Liver (tissue), 8 donors: ENCODE measurements at regions not wholly inside any gene's neighbourhood (a gene's known extent, or its start where the extent isn't known, plus 50 kb on each side); places are given as distances from the start of the nearest gene placed in this dataset.

Experiments
- DNase-seq: peaks from one replicate; pipeline ENCODE4 v3.0.0-alpha.2; 2017; ENCODE audit warnings: low spot score
- H3K27ac ChIP-seq, 2 donors: one replicate each; pipeline ENCODE4 v1.7.0; 2013; ENCODE audit warnings: inconsistent platforms in 2 of 2, low read length in 2 of 2, control low read depth in 1 of 2, low read depth in 1 of 2, mild to moderate bottlenecking in 1 of 2
- H3K27me3 ChIP-seq, 4 donors: one replicate each; pipeline versions ENCODE4 v1.6.1 to v1.7.0; 2013; ENCODE audit warnings: low read length in 3 of 4, inconsistent platforms in 1 of 4, mild to moderate bottlenecking in 1 of 4, moderate library complexity in 1 of 4; ENCODE audit not compliant: control insufficient read depth in 4 of 4, insufficient read depth in 4 of 4
- H3K36me3 ChIP-seq, 4 donors: one replicate each; pipeline versions ENCODE4 v1.6.1 to v1.7.0; 2013; ENCODE audit warnings: low read length in 3 of 4, mild to moderate bottlenecking in 3 of 4, low read depth in 1 of 4, moderate library complexity in 1 of 4; ENCODE audit not compliant: control insufficient read depth in 4 of 4, insufficient read depth in 3 of 4
- H3K4me1 ChIP-seq, 4 donors: one replicate each; pipeline versions ENCODE4 v1.6.1 to v1.7.0; 2013; ENCODE audit warnings: low read length in 3 of 4, mild to moderate bottlenecking in 3 of 4, moderate library complexity in 1 of 4; ENCODE audit not compliant: control insufficient read depth in 4 of 4, insufficient read depth in 4 of 4
- H3K4me3 ChIP-seq, 3 donors: one replicate each; pipeline versions ENCODE4 v1.6.1 to v1.7.0; 2013; ENCODE audit warnings: low read length in 3 of 3, control low read depth in 1 of 3, low read depth in 1 of 3, mild to moderate bottlenecking in 1 of 3
- H3K9ac ChIP-seq, 2 donors: one replicate each; pipeline ENCODE4 v1.7.0; 2013; ENCODE audit warnings: low read length in 2 of 2, mild to moderate bottlenecking in 2 of 2, moderate library complexity in 2 of 2, control low read depth in 1 of 2, low read depth in 1 of 2
- H3K9me3 ChIP-seq, 4 donors: one replicate each; pipeline versions ENCODE4 v1.6.1 to v1.7.0; 2013; ENCODE audit warnings: low read length in 3 of 4; ENCODE audit not compliant: control insufficient read depth in 4 of 4
- ATF3 ChIP-seq: IDR thresholded peaks from 2 replicates; pipeline ENCODE4 v1.6.1; 2016; ENCODE audit warnings: antibody characterized with exemption
- CTCF ChIP-seq: fragments of 150-350 bp; IDR thresholded peaks from 2 replicates; pipeline ENCODE4 v1.5.1; 2017; ENCODE audit warnings: improper control_type of control experiment, low read depth, low read length; ENCODE audit not compliant: missing input control
- EGR1 ChIP-seq, 2 donors: IDR thresholded peaks; 2 replicates each; pipeline ENCODE4 v1.6.1; 2016 to 2018; ENCODE audit warnings: antibody characterized with exemption in 2 of 2, low read depth in 2 of 2
- FOXA2 ChIP-seq: IDR thresholded peaks from 2 replicates; pipeline ENCODE4 v1.6.1; 2016; ENCODE audit warnings: antibody characterized with exemption
- GABPA ChIP-seq, 2 donors: IDR thresholded peaks in 1 of 2; conservative IDR thresholded peaks in 1 of 2; 2 replicates each; pipeline ENCODE4 v1.6.1; 2016; ENCODE audit warnings: antibody characterized with exemption in 2 of 2, mild to moderate bottlenecking in 1 of 2, moderate library complexity in 1 of 2
- HNF4A ChIP-seq, 2 donors: conservative IDR thresholded peaks; 2 replicates each; pipeline ENCODE4 v1.6.1; 2016; ENCODE audit warnings: antibody characterized with exemption in 2 of 2, mild to moderate bottlenecking in 2 of 2
- HNF4G ChIP-seq: IDR thresholded peaks from 2 replicates; pipeline ENCODE4 v1.6.1; 2016; ENCODE audit warnings: antibody characterized with exemption
- JUND ChIP-seq, 2 donors: IDR thresholded peaks; 2 replicates each; pipeline ENCODE4 v1.6.1; 2016; ENCODE audit warnings: antibody characterized with exemption in 2 of 2
- MAX ChIP-seq: IDR thresholded peaks from 2 replicates; pipeline ENCODE4 v1.6.1; 2016; ENCODE audit warnings: antibody characterized with exemption
- NR2F2 ChIP-seq: IDR thresholded peaks from 2 replicates; pipeline ENCODE4 v1.6.1; 2016; ENCODE audit warnings: antibody characterized with exemption
- REST ChIP-seq: IDR thresholded peaks from 2 replicates; pipeline ENCODE4 v1.6.1; 2016; ENCODE audit warnings: antibody characterized with exemption, mild to moderate bottlenecking
- RXRA ChIP-seq, 2 donors: IDR thresholded peaks; 2 replicates each; pipeline ENCODE4 v1.6.1; 2017 to 2018; ENCODE audit warnings: antibody characterized with exemption in 2 of 2, mild to moderate bottlenecking in 1 of 2
- SP1 ChIP-seq: IDR thresholded peaks from 2 replicates; pipeline ENCODE4 v1.6.1; 2018; ENCODE audit warnings: antibody characterized with exemption, mild to moderate bottlenecking
- TAF1 ChIP-seq: conservative IDR thresholded peaks from 2 replicates; pipeline ENCODE4 v1.6.1; 2016; ENCODE audit warnings: antibody characterized with exemption, mild to moderate bottlenecking
- YY1 ChIP-seq: IDR thresholded peaks from 2 replicates; pipeline ENCODE4 v1.6.1; 2016; ENCODE audit warnings: antibody characterized with exemption, mild to moderate bottlenecking
- ZBTB33 ChIP-seq: IDR thresholded peaks from 2 replicates; pipeline ENCODE4 v1.6.1; 2016; ENCODE audit warnings: antibody characterized with exemption
- WGBS: extraction: QIAGEN DNeasy Blood & Tissue Kit; methylation state at CpG from one replicate; pipeline ENCODE4 v1.1.7; 2013; 5-methylcytosine and 5-hydroxymethylcytosine counted together
- donor health status: healthy.
- donor health status: healthy.
- donor health status: healthy.
- donor health status: healthy.
- donor health status: healthy.

GRCh38 chr6:12501990-12502389 lies 211.8 kb downstream of the EDN1 start:
- 98% methylated on average over 1 of the region's 1 CpG for WGBS
- DNase-seq = no peak
- H3K9me3 ChIP-seq = no peaks in the 10 kb centered on the region
- TF ChIP-seq ZBTB33 = no peak
- no peak for TF ChIP-seq GABPA (IDR thresholded peaks at IDR 0.05 in 1 of 2, conservative IDR thresholded peaks at IDR 0.05 in 1 of 2)
- TF ChIP-seq YY1 = no peak
- TF ChIP-seq CTCF = no peak
- TF ChIP-seq RXRA (IDR thresholded peaks at IDR 0.05) = no peak
- no peak for TF ChIP-seq HNF4A (conservative IDR thresholded peaks at IDR 0.05)
- TF ChIP-seq HNF4G = no peak
- TF ChIP-seq FOXA2 = no peak
- TF ChIP-seq EGR1 (IDR thresholded peaks at IDR 0.05; ENCODE audit: low read depth in 2 of 2) = no peak
- TF ChIP-seq ATF3 = no peak
- no peak for TF ChIP-seq REST
- TF ChIP-seq JUND (IDR thresholded peaks at IDR 0.05) = no peak
- no peak for TF ChIP-seq SP1
- TF ChIP-seq NR2F2 = no peak
- TF ChIP-seq TAF1 = no peak
- TF ChIP-seq MAX = no peak
- H3K9ac ChIP-seq = no peak overlapping the region
- no peaks in the 10 kb centered on the region for H3K36me3 ChIP-seq
- no peaks in the 10 kb centered on the region for H3K27me3 ChIP-seq
- no peak overlapping the region for H3K27ac ChIP-seq
- no peak overlapping the region for H3K4me3 ChIP-seq
- H3K4me1 ChIP-seq = no peaks in the 10 kb centered on the region

- H3K9me3 ChIP-seq = no peaks in the 10 kb centered on the region
- H3K27ac ChIP-seq = no peak overlapping the region
- no peak for DNase-seq
- no peaks in the 10 kb centered on the region for H3K27me3 ChIP-seq
- H3K9ac ChIP-seq = no peak overlapping the region
- H3K4me3 ChIP-seq = no peak overlapping the region
- no peaks in the 10 kb centered on the region for H3K36me3 ChIP-seq
- H3K4me1 ChIP-seq = no peaks in the 10 kb centered on the region
- 63% methylated on average over 2 of the region's 2 CpGs for WGBS
- TF ChIP-seq SP1 = no peak
- peak in 1 of 2 donors; percentile 6 for TF ChIP-seq HNF4A (conservative IDR thresholded peaks at IDR 0.05)
- no peak for TF ChIP-seq EGR1 (IDR thresholded peaks at IDR 0.05; ENCODE audit: low read depth in 2 of 2)
- no peak for TF ChIP-seq ATF3
- TF ChIP-seq TAF1 = no peak
- TF ChIP-seq FOXA2 = no peak
- no peak for TF ChIP-seq HNF4G
- TF ChIP-seq RXRA (IDR thresholded peaks at IDR 0.05) = peak in 1 of 2 donors; percentile 20
- no peak for TF ChIP-seq MAX
- no peak for TF ChIP-seq GABPA (IDR thresholded peaks at IDR 0.05 in 1 of 2, conservative IDR thresholded peaks at IDR 0.05 in 1 of 2)
- TF ChIP-seq CTCF = peak; percentile 64
- no peak for TF ChIP-seq NR2F2
Observed at GRCh38 chr6:12504325-12504966, 212.1 kb upstream of the PHACTR1 start.
